H1 (cell line): ENCODE measurements at regions not wholly inside any gene's neighbourhood (a gene's known extent, or its start where the extent isn't known, plus 50 kb on each side); places are given as distances from the start of the nearest gene placed in this dataset.

Experiments
- CTCF ChIA-PET: fragments of 300-600 bp; sonication (Branson Sonifier 250); formaldehyde crosslinking; loops from one replicate; lab custom pipeline; 2021; ENCODE audit not compliant: partially characterized antibody; lab: Charles Lee
- POLR2A ChIA-PET: fragments of 300-600 bp; sonication (Branson Sonifier 250); formaldehyde crosslinking; loops from one replicate; lab custom pipeline; 2021; ENCODE audit warnings: inconsistent platforms; ENCODE audit not compliant: partially characterized antibody; lab: Charles Lee
- DNase-seq, 2 experiments: peaks; one replicate each; pipeline versions ENCODE4 v3.0.0 to v3.0.0-alpha.2; 2010 to 2022; ENCODE audit warnings: low spot score in 2 of 2, low read depth in 1 of 2, mixed read lengths in 1 of 2
- FAIRE-seq: peaks from 2 replicates; lab custom pipeline; 2011; peaks lifted over from hg19 to GRCh38; lab: Jason Lieb, UNC
- H2AFZ ChIP-seq: 2 replicates; pipeline ENCODE4 v1.8.1; 2012; ENCODE audit warnings: low read length, inconsistent platforms
- H2AK5ac ChIP-seq: 2 replicates; pipeline ENCODE4 v1.6.1; 2013; ENCODE audit warnings: low read depth, low read length
- H2BK120ac ChIP-seq: replicated peaks from 2 replicates; pipeline ENCODE3; 2013; ENCODE audit warnings: low read depth, low read length, inconsistent platforms
- H2BK12ac ChIP-seq: 2 replicates; pipeline ENCODE4 v1.6.1; 2013; ENCODE audit warnings: low read depth, low read length
- H2BK15ac ChIP-seq: 2 replicates; pipeline ENCODE4 v1.6.1; 2013; ENCODE audit warnings: low read length
- H2BK20ac ChIP-seq: 2 replicates; pipeline ENCODE4 v1.6.1; 2013; ENCODE audit warnings: low read length
- H2BK5ac ChIP-seq: 2 replicates; pipeline ENCODE4 v1.6.1; 2013; ENCODE audit warnings: low read depth, low read length
- H3K14ac ChIP-seq: 2 replicates; pipeline ENCODE4 v1.6.1; 2013; ENCODE audit warnings: inconsistent platforms; ENCODE audit not compliant: insufficient read length
- H3K18ac ChIP-seq: 2 replicates; pipeline ENCODE4 v1.6.1; 2013; ENCODE audit warnings: low read length; ENCODE audit errors: extremely low read depth
- H3K23ac ChIP-seq: 2 replicates; pipeline ENCODE4 v1.6.1; 2013; ENCODE audit warnings: inconsistent platforms; ENCODE audit not compliant: insufficient read length
- H3K23me2 ChIP-seq: 2 replicates; pipeline ENCODE4 v1.6.1; 2013; ENCODE audit warnings: low read depth, low read length
- H3K27ac ChIP-seq: 2 replicates; pipeline ENCODE4 v1.6.1; 2011; ENCODE audit warnings: low read depth, low read length, inconsistent platforms
- H3K27me3 ChIP-seq, 4 experiments: replicated peaks in 1 of 4; 1 replicate in 1 of 4; 2 replicates in 3 of 4; pipeline versions ENCODE4 v1.6.1 to v1.8.1; 2011 to 2013; ENCODE audit warnings: low read length in 3 of 4, mild to moderate bottlenecking in 3 of 4, inconsistent platforms in 2 of 4, mixed read lengths in 2 of 4, moderate library complexity in 1 of 4; ENCODE audit not compliant: control insufficient read depth in 3 of 4, insufficient read depth in 3 of 4; ENCODE audit errors: extremely low read depth in 1 of 4
- H3K36me3 ChIP-seq, 4 experiments: 2 replicates each; pipeline versions ENCODE4 v1.6.1 to v1.8.1; 2011 to 2013; ENCODE audit warnings: mild to moderate bottlenecking in 4 of 4, low read length in 3 of 4, moderate library complexity in 2 of 4, control low read depth in 1 of 4, inconsistent platforms in 1 of 4; ENCODE audit not compliant: insufficient read depth in 4 of 4, control insufficient read depth in 2 of 4
- H3K4ac ChIP-seq: replicated peaks from 2 replicates; pipeline ENCODE3; 2013; ENCODE audit warnings: low read length, low read depth, mixed read lengths, inconsistent platforms; ENCODE audit not compliant: insufficient read length
- H3K4me1 ChIP-seq, 4 experiments: replicated peaks in 1 of 4; 1 replicate in 1 of 4; 2 replicates in 3 of 4; pipeline versions ENCODE4 v1.6.1 to v1.8.1; 2011 to 2013; ENCODE audit warnings: low read length in 3 of 4, inconsistent platforms in 2 of 4, mixed read lengths in 1 of 4; ENCODE audit not compliant: insufficient read depth in 4 of 4, control insufficient read depth in 3 of 4
- H3K4me2 ChIP-seq, 2 experiments: 2 replicates each; pipeline versions ENCODE4 v1.6.1 to v1.8.1; 2011 to 2013; ENCODE audit warnings: low read depth in 2 of 2, low read length in 2 of 2, control low read depth in 1 of 2, inconsistent platforms in 1 of 2, mild to moderate bottlenecking in 1 of 2; ENCODE audit not compliant: insufficient read depth in 1 of 2
- H3K4me3 ChIP-seq, 4 experiments: fragments of 200-600, 300-600 bp in 1 of 4; sonication (generic), shearing (Covaris generic), sonication (Bioruptor Twin) in 1 of 4; 2 replicates each; pipeline versions ENCODE4 v1.5.1 to v1.8.1; 2011 to 2016; ENCODE audit warnings: low read length in 4 of 4, low read depth in 3 of 4, control low read depth in 2 of 4, inconsistent platforms in 2 of 4, mild to moderate bottlenecking in 2 of 4, mixed read lengths in 1 of 4, moderate library complexity in 1 of 4; ENCODE audit not compliant: insufficient read depth in 2 of 4; ENCODE audit errors: extremely low read depth in 1 of 4
- H3K56ac ChIP-seq: replicated peaks from 2 replicates; pipeline ENCODE3; 2013; ENCODE audit warnings: low read depth, mild to moderate bottlenecking, mixed read lengths, low read length, inconsistent platforms; ENCODE audit not compliant: insufficient read length
- H3K79me1 ChIP-seq: 2 replicates; pipeline ENCODE4 v1.6.1; 2013; ENCODE audit warnings: low read depth, low read length, control low read depth
- H3K79me2 ChIP-seq, 2 experiments: 2 replicates each; pipeline versions ENCODE4 v1.6.1 to v1.8.1; 2012 to 2013; ENCODE audit warnings: low read length in 2 of 2, mild to moderate bottlenecking in 2 of 2, inconsistent platforms in 1 of 2; ENCODE audit not compliant: insufficient read depth in 2 of 2, control insufficient read depth in 1 of 2
- H3K9ac ChIP-seq, 4 experiments: replicated peaks in 1 of 4; 1 replicate in 1 of 4; 2 replicates in 3 of 4; pipeline versions ENCODE4 v1.6.1 to v1.8.1; 2011 to 2013; ENCODE audit warnings: low read depth in 3 of 4, low read length in 3 of 4, control low read depth in 2 of 4, mild to moderate bottlenecking in 2 of 4, moderate library complexity in 2 of 4, inconsistent platforms in 1 of 4; ENCODE audit errors: extremely low read depth in 1 of 4
- H3K9me3 ChIP-seq, 2 experiments: 2 replicates each; pipeline versions ENCODE4 v1.6.1 to v1.8.1; 2012 to 2013; ENCODE audit warnings: mild to moderate bottlenecking in 2 of 2, moderate library complexity in 2 of 2, control low read depth in 1 of 2, inconsistent platforms in 1 of 2, low read depth in 1 of 2, low read length in 1 of 2, mixed read lengths in 1 of 2; ENCODE audit not compliant: insufficient read depth in 2 of 2
- H4K20me1 ChIP-seq, 2 experiments: replicated peaks in 1 of 2; 2 replicates each; pipeline versions ENCODE3 to v1.8.1; 2011 to 2013; ENCODE audit warnings: inconsistent platforms in 2 of 2, low read length in 2 of 2, mild to moderate bottlenecking in 1 of 2; ENCODE audit not compliant: insufficient read depth in 2 of 2, control insufficient read depth in 1 of 2
- H4K5ac ChIP-seq: 2 replicates; pipeline ENCODE4 v1.6.1; 2013; ENCODE audit warnings: low read length, low read depth, mixed read lengths, inconsistent platforms; ENCODE audit not compliant: insufficient read length
- H4K8ac ChIP-seq: 2 replicates; pipeline ENCODE4 v1.8.0; 2013; ENCODE audit warnings: mild to moderate bottlenecking, moderate library complexity, low read length, inconsistent platforms; ENCODE audit not compliant: insufficient read depth; ENCODE audit errors: extremely low read depth
- H4K91ac ChIP-seq: replicated peaks from 2 replicates; pipeline ENCODE3; 2013; ENCODE audit warnings: low read length, mixed read lengths, inconsistent platforms; ENCODE audit not compliant: insufficient read length
- ATF2 ChIP-seq: IDR thresholded peaks from 2 replicates; pipeline ENCODE4 v1.6.1; 2012; ENCODE audit warnings: low read length, inconsistent platforms
- CHD1 ChIP-seq: IDR thresholded peaks from 2 replicates; pipeline ENCODE4 v1.6.1; 2012; ENCODE audit warnings: low read depth, low read length, improper control_type of control experiment
- EGR1 ChIP-seq: IDR thresholded peaks from 2 replicates; pipeline ENCODE4 v1.6.1; 2011; ENCODE audit warnings: low read depth, low read length, borderline replicate concordance
- GTF2F1 ChIP-seq: IDR thresholded peaks from 2 replicates; pipeline ENCODE4 v1.6.1; 2012; ENCODE audit warnings: low read depth, low read length, improper control_type of control experiment, borderline replicate concordance
- MAX ChIP-seq: IDR thresholded peaks from 2 replicates; pipeline ENCODE4 v1.6.1; 2012; ENCODE audit warnings: inconsistent platforms
- POU5F1 ChIP-seq: IDR thresholded peaks from 2 replicates; pipeline ENCODE4 v1.6.1; 2011; ENCODE audit warnings: low read depth, mild to moderate bottlenecking, low read length, moderate library complexity
- RBBP5 ChIP-seq: IDR thresholded peaks from 2 replicates; pipeline ENCODE4 v1.7.1; 2012; ENCODE audit warnings: low read depth, mild to moderate bottlenecking, inconsistent platforms, low read length, moderate library complexity, borderline replicate concordance
- RNF2 ChIP-seq: fragments of 200-900, 300-1000 bp; sonication (generic); IDR thresholded peaks from 2 replicates; pipeline ENCODE4 v1.7.1; 2016; ENCODE audit warnings: borderline replicate concordance, low read depth, mild to moderate bottlenecking, antibody characterized with exemption, low read length; ENCODE audit not compliant: poor library complexity, severe bottlenecking; ENCODE audit errors: missing control alignments
- RXRA ChIP-seq: IDR thresholded peaks from 2 replicates; pipeline ENCODE4 v1.6.1; 2011; ENCODE audit warnings: low read depth, mild to moderate bottlenecking, low read length, moderate library complexity; ENCODE audit not compliant: insufficient read depth
- SIN3A ChIP-seq, 2 experiments: IDR thresholded peaks in 1 of 2; conservative IDR thresholded peaks in 1 of 2; 2 replicates each; pipeline ENCODE4 v1.6.1; 2011 to 2012; ENCODE audit warnings: low read length in 2 of 2, improper control_type of control experiment in 1 of 2, low read depth in 1 of 2, mild to moderate bottlenecking in 1 of 2
- SIRT6 ChIP-seq: IDR thresholded peaks from one replicate; pipeline ENCODE4 v1.7.1; 2012; ENCODE audit warnings: low read length, inconsistent platforms
- SP2 ChIP-seq: IDR thresholded peaks from 2 replicates; pipeline ENCODE4 v1.6.1; 2012; ENCODE audit warnings: mild to moderate bottlenecking, low read length, inconsistent platforms
- TAF1 ChIP-seq: IDR thresholded peaks from 2 replicates; pipeline ENCODE4 v1.6.1; 2011; ENCODE audit warnings: mild to moderate bottlenecking, low read depth, low read length
- WGBS, 2 experiments: shearing (Covaris generic) in 1 of 2; methylation state at CpG; one replicate each; pipeline versions ENCODE4 v1.1.6 to v1.1.7; 2013 to 2015; ENCODE audit warnings: low lambda C conversion rate in 2 of 2, mixed read lengths in 2 of 2, inconsistent platforms in 1 of 2, low coverage in 1 of 2, missing lambda C conversion rate in 1 of 2; ENCODE audit not compliant: insufficient replicate concordance in 2 of 2, insufficient coverage in 1 of 2, insufficient read length in 1 of 2; ENCODE audit errors: extremely low coverage in 1 of 2, missing lambda C conversion rate in 1 of 2; 5-methylcytosine and 5-hydroxymethylcytosine counted together

- Histone ChIP-seq H2AK5ac (no peak overlapping the region), H4K5ac (no peak overlapping the region), H3K23me2 (0 out of 2 replicates have a peak, but pooled peaks cover 2% of the 10 kb centered on the region), H3K9ac (no peak overlapping the region), H4K8ac (no peak overlapping the region), H3K36me3 (no peaks in the 10 kb centered on the region), H3K14ac (no peak overlapping the region), H3K27ac (no peak overlapping the region), H2BK20ac (no peak overlapping the region), H4K20me1 (no peaks in the 10 kb centered on the region), H2AFZ (no peak overlapping the region), H3K9me3 (no peaks in the 10 kb centered on the region), H2BK5ac (no peak overlapping the region), H3K79me1 (no peaks in the 10 kb centered on the region), H3K4ac (no peak overlapping the region), H3K4me2 (no peak overlapping the region), H3K4me1 (no peaks in the 10 kb centered on the region), H2BK15ac (no peak overlapping the region), H3K79me2 (no peaks in the 10 kb centered on the region), H3K27me3 (no peaks in the 10 kb centered on the region), H2BK120ac (no peak overlapping the region), H3K56ac (no peak overlapping the region), H3K23ac (no peak overlapping the region), H2BK12ac (no peak overlapping the region), H4K91ac (no peak overlapping the region), H3K18ac (no peak overlapping the region), H3K4me3 (no peak overlapping the region)
- no peak for FAIRE-seq
- ChIA-PET CTCF (interaction anchor here (1.5 to 2.5 kb wide), 3 partner anchors 9 to 179 kb away, joined by 4 to 19 read pairs (median 4); no protein-coding TSS in a partner anchor), POLR2A (no interaction called here)
- WGBS, 2 experiments: 96% methylated on average over 3 of the region's 3 CpGs; no CpG with 5 or more reads in 1 of the 2 experiments
- DNase-seq: no peak
- TF ChIP-seq ATF2 (no peak), EGR1 (no peak), SIN3A (conservative IDR thresholded peaks at IDR 0.05 in 1 of 2, IDR thresholded peaks at IDR 0.05 in 1 of 2; ENCODE audit: low read depth in 1 of 2, low read length in 2 of 2) (no peak), RNF2 (no peak), SIRT6 (no peak), CHD1 (no peak), RBBP5 (no peak), TAF1 (no peak), RXRA (no peak), POU5F1 (no peak), MAX (no peak), GTF2F1 (no peak), SP2 (no peak)
These were observed 342.7 kb upstream of the REG3G start for GRCh38 chr2:78682781-78683180.
